SK-N-SH treated with all-trans-retinoic acid at 6 μM for 48 hours (cell line): ENCODE measurements at regions not wholly inside any gene's neighbourhood (a gene's known extent, or its start where the extent isn't known, plus 50 kb on each side); places are given as distances from the start of the nearest gene placed in this dataset.

Experiments
- ATAC-seq: fragments of 200-7000 bp; cut with Tn5 transposase; 3 replicates; pipeline ENCODE4 v1.9.1; 2020; ENCODE audit warnings: mild to moderate bottlenecking, moderate library complexity
- ARNTL ChIP-seq: fragments of 450-650 bp; formaldehyde crosslinking; IDR thresholded peaks from 2 replicates; pipeline ENCODE4 v1.5.0; 2020; ENCODE audit warnings: low read depth, mild to moderate bottlenecking, moderate library complexity, borderline replicate concordance
- BACH2 ChIP-seq: fragments of 250-450 bp; sonication (Bioruptor Pico); IDR thresholded peaks from 2 replicates; pipeline ENCODE4 v1.9.0; 2021; ENCODE audit warnings: mild to moderate bottlenecking, borderline replicate concordance
- CSDC2 ChIP-seq: fragments of 250-450 bp; sonication (Bioruptor Pico); IDR thresholded peaks from 2 replicates; pipeline ENCODE4 v1.5.0; 2020; ENCODE audit warnings: mild to moderate bottlenecking, moderate library complexity
- CSRNP3 ChIP-seq: fragments of 250-450 bp; sonication (Bioruptor Pico); IDR thresholded peaks from 2 replicates; pipeline ENCODE4 v1.5.1; 2021; ENCODE audit warnings: mild to moderate bottlenecking, moderate library complexity
- ESRRG ChIP-seq: fragments of 250-450 bp; sonication (Bioruptor Pico); IDR thresholded peaks from 2 replicates; pipeline ENCODE4 v1.6.1; 2021; ENCODE audit warnings: mild to moderate bottlenecking
- GLIS3 ChIP-seq: fragments of 250-450 bp; sonication (Bioruptor Pico); IDR thresholded peaks from 2 replicates; pipeline ENCODE4 v1.5.0; 2020; ENCODE audit warnings: mild to moderate bottlenecking, moderate library complexity
- ISL1 ChIP-seq: fragments of 250-450 bp; sonication (Bioruptor Pico); IDR thresholded peaks from 2 replicates; pipeline ENCODE4 v2.1.2; 2022; ENCODE audit warnings: mild to moderate bottlenecking, moderate library complexity
- OSR1 ChIP-seq: fragments of 250-450 bp; sonication (Bioruptor Pico); IDR thresholded peaks from 2 replicates; pipeline ENCODE4 v1.8.0; 2022; ENCODE audit warnings: moderate library complexity, mild to moderate bottlenecking, inconsistent platforms
- POU6F1 ChIP-seq: fragments of 250-450 bp; sonication (Bioruptor Pico); IDR thresholded peaks from 2 replicates; pipeline ENCODE4 v1.8.0; 2021; ENCODE audit warnings: low read depth, mild to moderate bottlenecking, moderate library complexity, borderline replicate concordance
- PPARA ChIP-seq: fragments of 250-450 bp; sonication (Bioruptor Pico); IDR thresholded peaks from 2 replicates; pipeline ENCODE4 v1.5.0; 2020; ENCODE audit warnings: mild to moderate bottlenecking, borderline replicate concordance
- RARB ChIP-seq: fragments of 250-450 bp; sonication (Bioruptor Pico); IDR thresholded peaks from 2 replicates; pipeline ENCODE4 v1.8.0; 2021; ENCODE audit warnings: mild to moderate bottlenecking, moderate library complexity
- TCF4 ChIP-seq: fragments of 250-450 bp; sonication (Bioruptor Pico); IDR thresholded peaks from 2 replicates; pipeline ENCODE4 v1.8.0; 2021; ENCODE audit warnings: mild to moderate bottlenecking, moderate library complexity, borderline replicate concordance
- TOX ChIP-seq: fragments of 250-450 bp; sonication (Bioruptor Pico); IDR thresholded peaks from 2 replicates; pipeline ENCODE4 v1.8.0; 2021; ENCODE audit warnings: mild to moderate bottlenecking, moderate library complexity, borderline replicate concordance
- TSHZ2 ChIP-seq: fragments of 250-450 bp; sonication (Bioruptor Pico); IDR thresholded peaks from 2 replicates; pipeline ENCODE4 v1.5.0; 2020; ENCODE audit warnings: mild to moderate bottlenecking, moderate library complexity
- ZC3H10 ChIP-seq: fragments of 250-450 bp; sonication (Bioruptor Pico); IDR thresholded peaks from 2 replicates; pipeline ENCODE4 v1.5.1; 2021; ENCODE audit warnings: mild to moderate bottlenecking, moderate library complexity
- ZFP3 ChIP-seq: fragments of 250-450 bp; sonication (Bioruptor Pico); IDR thresholded peaks from 2 replicates; pipeline ENCODE4 v1.5.0; 2020; ENCODE audit warnings: mild to moderate bottlenecking, moderate library complexity
- ZFP30 ChIP-seq: fragments of 450-650 bp; formaldehyde crosslinking; IDR thresholded peaks from 2 replicates; pipeline ENCODE4 v1.5.0; 2022; ENCODE audit warnings: mild to moderate bottlenecking, moderate library complexity
- ZNF565 ChIP-seq: fragments of 450-650 bp; formaldehyde crosslinking; conservative IDR thresholded peaks from 2 replicates; pipeline ENCODE4 v1.5.0; 2020; ENCODE audit warnings: low read depth, mild to moderate bottlenecking, moderate library complexity
- ZNF70 ChIP-seq: fragments of 450-650 bp; formaldehyde crosslinking; IDR thresholded peaks from 2 replicates; pipeline ENCODE4 v1.5.0; 2020; ENCODE audit warnings: mild to moderate bottlenecking, moderate library complexity
- TF ChIP-seq, protein P1 (sequence below): fragments of 250-450 bp; sonication (Bioruptor Pico); IDR thresholded peaks from 2 replicates; pipeline ENCODE4 v1.5.1; 2020; ENCODE audit warnings: low read depth, mild to moderate bottlenecking, moderate library complexity

- ATAC-seq, result no peak
- TF ChIP-seq, protein P1, sequence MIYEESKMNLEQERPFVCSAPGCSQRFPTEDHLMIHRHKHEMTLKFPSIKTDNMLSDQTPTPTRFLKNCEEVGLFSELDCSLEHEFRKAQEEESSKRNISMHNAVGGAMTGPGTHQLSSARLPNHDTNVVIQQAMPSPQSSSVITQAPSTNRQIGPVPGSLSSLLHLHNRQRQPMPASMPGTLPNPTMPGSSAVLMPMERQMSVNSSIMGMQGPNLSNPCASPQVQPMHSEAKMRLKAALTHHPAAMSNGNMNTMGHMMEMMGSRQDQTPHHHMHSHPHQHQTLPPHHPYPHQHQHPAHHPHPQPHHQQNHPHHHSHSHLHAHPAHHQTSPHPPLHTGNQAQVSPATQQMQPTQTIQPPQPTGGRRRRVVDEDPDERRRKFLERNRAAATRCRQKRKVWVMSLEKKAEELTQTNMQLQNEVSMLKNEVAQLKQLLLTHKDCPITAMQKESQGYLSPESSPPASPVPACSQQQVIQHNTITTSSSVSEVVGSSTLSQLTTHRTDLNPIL (CRISPR knock-in tag), result no peak
- TF ChIP-seq CSRNP3 (CRISPR knock-in tag) (no peak), TSHZ2 (no peak), OSR1 (CRISPR knock-in tag) (no peak), ISL1 (no peak), TCF4 (no peak), PPARA (CRISPR knock-in tag) (no peak)
These were observed 160.2 kb upstream of the LMNTD1 start for GRCh38 chr12:25713264-25713663.

DNA sequence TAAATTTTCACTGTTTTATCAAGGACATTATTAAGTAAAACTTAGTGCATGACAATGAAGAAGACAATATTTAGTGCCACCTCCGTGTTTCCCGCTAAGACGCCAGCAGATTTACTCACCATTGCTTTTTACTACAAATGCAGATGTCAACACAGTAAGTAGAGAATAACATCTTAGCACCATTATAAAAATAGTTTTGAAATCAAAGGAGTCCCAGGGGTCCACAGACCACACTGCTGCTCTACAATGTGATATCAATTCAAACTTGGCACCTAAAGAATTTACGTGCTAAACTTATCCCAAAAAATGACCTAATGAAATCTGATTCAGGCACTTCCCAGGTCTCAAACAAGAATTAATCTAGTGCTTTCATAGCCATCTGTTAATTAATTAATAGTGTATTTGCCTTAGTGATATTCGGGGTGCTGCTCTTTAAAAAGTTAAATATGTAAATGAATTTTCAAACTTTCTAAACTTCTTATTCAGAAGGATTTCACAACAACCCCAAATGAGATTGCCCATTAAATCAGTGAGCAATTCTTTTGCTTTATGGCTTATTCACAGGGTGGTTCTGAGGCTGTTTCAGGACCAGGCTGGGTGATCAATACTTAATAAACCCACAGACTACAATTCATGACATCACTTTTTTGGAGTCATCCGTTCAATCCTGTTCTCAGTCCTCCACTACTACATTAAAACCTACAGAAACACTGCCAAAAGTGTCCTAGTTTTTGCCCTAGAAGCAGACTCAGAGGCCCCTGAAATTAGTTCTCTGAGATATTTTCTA is 161.3 kb upstream of the LMNTD1 start:
- ATAC-seq, result no peak
- TF ChIP-seq ARNTL (CRISPR knock-in tag) (no peak), ZFP30 (no peak), POU6F1 (CRISPR knock-in tag) (no peak)
- TF ChIP-seq, all 23 proteins: peak for 0

GRCh38 chr12:25715102-25715501 is 162.0 kb upstream of the LMNTD1 start:
- no peak for ATAC-seq
- TF ChIP-seq ZFP3 (CRISPR knock-in tag), result no peak
- no peak for TF ChIP-seq BACH2 (CRISPR knock-in tag)
- no peak for TF ChIP-seq RARB
- no peak for TF ChIP-seq GLIS3 (CRISPR knock-in tag)
- no peak for TF ChIP-seq TSHZ2
- TF ChIP-seq POU6F1 (CRISPR knock-in tag), result no peak
- no peak for TF ChIP-seq TCF4
- TF ChIP-seq, protein P1 (CRISPR knock-in tag), result no peak
- TF ChIP-seq ARNTL (CRISPR knock-in tag), result no peak
- TF ChIP-seq CSRNP3 (CRISPR knock-in tag), result no peak
- no peak for TF ChIP-seq CSDC2 (CRISPR knock-in tag)
- TF ChIP-seq ZNF70 (CRISPR knock-in tag), result no peak
- TF ChIP-seq TOX (CRISPR knock-in tag), result no peak
- no peak for TF ChIP-seq ISL1
- no peak for TF ChIP-seq ZNF565 (CRISPR knock-in tag)
- TF ChIP-seq ZFP30, result no peak
- TF ChIP-seq ZC3H10 (CRISPR knock-in tag), result no peak
- TF ChIP-seq PPARA (CRISPR knock-in tag), result no peak
- no peak for TF ChIP-seq ESRRG
